ENCODE measurements at regions not wholly inside any gene's neighbourhood (a gene's known extent, or its start where the extent isn't known, plus 50 kb on each side); places are given as distances from the start of the nearest gene placed in this dataset.

GRCh38 chr12:59010941-59011340 is 90.6 kb upstream of the LRIG3 start:
- TF ChIP-seq, protein P1, sequence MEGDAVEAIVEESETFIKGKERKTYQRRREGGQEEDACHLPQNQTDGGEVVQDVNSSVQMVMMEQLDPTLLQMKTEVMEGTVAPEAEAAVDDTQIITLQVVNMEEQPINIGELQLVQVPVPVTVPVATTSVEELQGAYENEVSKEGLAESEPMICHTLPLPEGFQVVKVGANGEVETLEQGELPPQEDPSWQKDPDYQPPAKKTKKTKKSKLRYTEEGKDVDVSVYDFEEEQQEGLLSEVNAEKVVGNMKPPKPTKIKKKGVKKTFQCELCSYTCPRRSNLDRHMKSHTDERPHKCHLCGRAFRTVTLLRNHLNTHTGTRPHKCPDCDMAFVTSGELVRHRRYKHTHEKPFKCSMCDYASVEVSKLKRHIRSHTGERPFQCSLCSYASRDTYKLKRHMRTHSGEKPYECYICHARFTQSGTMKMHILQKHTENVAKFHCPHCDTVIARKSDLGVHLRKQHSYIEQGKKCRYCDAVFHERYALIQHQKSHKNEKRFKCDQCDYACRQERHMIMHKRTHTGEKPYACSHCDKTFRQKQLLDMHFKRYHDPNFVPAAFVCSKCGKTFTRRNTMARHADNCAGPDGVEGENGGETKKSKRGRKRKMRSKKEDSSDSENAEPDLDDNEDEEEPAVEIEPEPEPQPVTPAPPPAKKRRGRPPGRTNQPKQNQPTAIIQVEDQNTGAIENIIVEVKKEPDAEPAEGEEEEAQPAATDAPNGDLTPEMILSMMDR (IDR thresholded peaks at IDR 0.05), result no peak
- no peak for TF ChIP-seq POLR2AphosphoS5 (IDR thresholded peaks at IDR 0.05; ENCODE audit: low read depth, low read length)
